K562 (cell line): ENCODE measurements at regions not wholly inside any gene's neighbourhood (a gene's known extent, or its start where the extent isn't known, plus 50 kb on each side); places are given as distances from the start of the nearest gene placed in this dataset.

Experiments used
- ATAC-seq: fragments of 200-7000 bp; cut with Tn5 transposase; 3 replicates; pipeline ENCODE4 v1.9.1; 2020; ENCODE audit warnings: moderate library complexity
- BruUV-seq: library from RNA; stranded (reverse); fragments of 400-500 nt; replicated peaks from 2 replicates; lab custom pipeline; 2021; lab: Mats Ljungman, UMichigan
- CTCF ChIA-PET: fragments of 300-600 bp; formaldehyde crosslinking; extraction: SDS; loops from one replicate; lab custom pipeline; 2021; ENCODE audit warnings: low intra/inter-chr PET ratio; lab: Yijun Ruan, JAX
- POLR2A ChIA-PET: fragments of 300-600, 350-650 bp; sonication (Branson Sonifier 250); formaldehyde crosslinking; extraction: SDS; loops from one replicate; lab custom pipeline; 2021; ENCODE audit warnings: antibody characterized with exemption, inconsistent platforms; lab: Yijun Ruan, JAX
- DNase-seq, 4 experiments: peaks; one replicate each; pipeline versions ENCODE4 v3.0.0 to v3.0.0-alpha.2; 2011 to 2018; ENCODE audit warnings: low spot score in 3 of 4, mixed read lengths in 3 of 4; ENCODE audit errors: extremely low read depth in 1 of 4
- FAIRE-seq: peaks from 2 replicates; lab custom pipeline; 2011; peaks lifted over from hg19 to GRCh38; lab: Jason Lieb, UNC
- H2AFZ ChIP-seq: 2 replicates; pipeline ENCODE4 v1.6.0; 2011; ENCODE audit warnings: low read depth, low read length, control low read depth, inconsistent platforms
- H3K27ac ChIP-seq: fragments of 200-600 bp; 3 replicates; pipeline ENCODE4 v1.8.0; 2011; ENCODE audit warnings: low read depth, mild to moderate bottlenecking, control low read depth, inconsistent platforms, low read length, moderate library complexity, mixed read lengths; ENCODE audit errors: extremely low read depth
- H3K27me3 ChIP-seq, 2 experiments: fragments of 300-600 bp in 1 of 2; 2 replicates in 1 of 2; 3 replicates in 1 of 2; pipeline versions ENCODE4 v1.6.0 to v1.8.0; 2011; ENCODE audit warnings: inconsistent platforms in 2 of 2, low read length in 2 of 2, mild to moderate bottlenecking in 1 of 2, mixed read lengths in 1 of 2, moderate library complexity in 1 of 2; ENCODE audit not compliant: control insufficient read depth in 2 of 2, insufficient read depth in 2 of 2
- H3K36me3 ChIP-seq: fragments of 300-600 bp; 3 replicates; pipeline ENCODE4 v1.8.0; 2011; ENCODE audit warnings: mild to moderate bottlenecking, low read length, inconsistent platforms; ENCODE audit not compliant: control insufficient read depth, insufficient read depth
- H3K4me1 ChIP-seq, 2 experiments: fragments of 200-600 bp in 1 of 2; replicated peaks in 1 of 2; 2 replicates in 1 of 2; 3 replicates in 1 of 2; pipeline versions ENCODE4 v1.5.1 to v1.8.0; 2011; ENCODE audit warnings: inconsistent platforms in 2 of 2, low read length in 2 of 2, mild to moderate bottlenecking in 1 of 2, mixed read lengths in 1 of 2, moderate library complexity in 1 of 2; ENCODE audit not compliant: control insufficient read depth in 2 of 2, insufficient read depth in 2 of 2
- H3K4me2 ChIP-seq: 2 replicates; pipeline ENCODE4 v1.6.1; 2011; ENCODE audit warnings: low read length, control low read depth, inconsistent platforms, mixed read lengths; ENCODE audit not compliant: insufficient read depth
- H3K4me3 ChIP-seq: fragments of 200-600 bp; sonication (generic), shearing (Covaris generic); 2 replicates; pipeline ENCODE4 v1.5.1; 2016; ENCODE audit warnings: control low read depth, inconsistent platforms
- H3K79me2 ChIP-seq: fragments of 200-600 bp; 3 replicates; pipeline ENCODE4 v1.8.0; 2011; ENCODE audit warnings: low read length, inconsistent platforms; ENCODE audit not compliant: control insufficient read depth, insufficient read depth
- H3K9ac ChIP-seq, 2 experiments: 2 replicates each; pipeline versions ENCODE4 v1.6.0 to v1.6.1; 2011; ENCODE audit warnings: low read depth in 2 of 2, low read length in 2 of 2, control low read depth in 1 of 2, inconsistent platforms in 1 of 2, mild to moderate bottlenecking in 1 of 2, mixed read lengths in 1 of 2; ENCODE audit not compliant: insufficient read depth in 1 of 2
- H3K9me1 ChIP-seq: one replicate; pipeline ENCODE4 v1.6.0; 2011; ENCODE audit warnings: inconsistent platforms, mild to moderate bottlenecking, low read length, moderate library complexity; ENCODE audit not compliant: control insufficient read depth, insufficient read depth
- H3K9me3 ChIP-seq: replicated peaks from 2 replicates; pipeline ENCODE4 v1.5.1; 2011; ENCODE audit warnings: low read depth, low read length, inconsistent platforms; ENCODE audit not compliant: control insufficient read depth, insufficient read depth
- H4K20me1 ChIP-seq: replicated peaks from 2 replicates; pipeline ENCODE4 v1.6.1; 2011; ENCODE audit warnings: low read length, inconsistent platforms, mixed read lengths; ENCODE audit not compliant: control insufficient read depth, insufficient read depth
- CBFA2T3 ChIP-seq: fragments of 450-650 bp; IDR thresholded peaks from 2 replicates; pipeline ENCODE4 v1.6.1; 2017
- NFE2 ChIP-seq: IDR thresholded peaks from 2 replicates; pipeline ENCODE4 v1.6.1; 2014; ENCODE audit warnings: antibody characterized with exemption, low read depth
- SP2 ChIP-seq: IDR thresholded peaks from 2 replicates; pipeline ENCODE4 v1.6.1; 2011; ENCODE audit warnings: mild to moderate bottlenecking, low read depth, low read length, moderate library complexity; ENCODE audit not compliant: poor library complexity, severe bottlenecking; ENCODE audit errors: extremely low read depth
- WGBS: fragments of 100-300 bp; shearing (Covaris generic); methylation state at CpG from one replicate; pipeline ENCODE4 v1.1.6; 2016; ENCODE audit warnings: low coverage, mixed read lengths; ENCODE audit not compliant: insufficient coverage; ENCODE audit errors: missing lambda C conversion rate; 5-methylcytosine and 5-hydroxymethylcytosine counted together
- in situ Hi-C: fragments of 300-500 bp; cut with MboI; formaldehyde crosslinking; loops from 4 replicates; pipeline ENCODE4 v1.15.0; 2018; ENCODE audit warnings: inconsistent platforms, mixed read lengths
- intact Hi-C: fragments of 100-400 bp; cut with micrococcal nuclease; formaldehyde crosslinking; loops from 2 replicates; pipeline ENCODE4 v1.14.2; 2022

GRCh38 chr14:54102530-54102929, 145.9 kb upstream of the BMP4 start:
- no peak for DNase-seq
- Histone ChIP-seq H3K9ac (no peak overlapping the region), H3K27ac (no peak overlapping the region), H2AFZ (no peak overlapping the region), H3K9me1 (no peaks in the 10 kb centered on the region), H3K36me3 (no peaks in the 10 kb centered on the region), H3K4me3 (no peak overlapping the region), H3K79me2 (no peaks in the 10 kb centered on the region), H3K9me3 (no peaks in the 10 kb centered on the region), H4K20me1 (no peaks in the 10 kb centered on the region), H3K27me3 (no peaks in the 10 kb centered on the region), H3K4me2 (no peak overlapping the region), H3K4me1 (no peaks in the 10 kb centered on the region)
- no peak for TF ChIP-seq NFE2
- TF ChIP-seq SP2, result no peak
- in situ Hi-C loops (no loop called here), intact Hi-C loops (no loop called here)
- FAIRE-seq, result no peak
- POLR2A ChIA-PET, result no interaction called here
- CTCF ChIA-PET, result no interaction called here
- ATAC-seq, result no peak
- BruUV-seq, result no TSS peak

- H3K27me3 ChIP-seq, result no peaks in the 10 kb centered on the region
- H2AFZ ChIP-seq, result no peak overlapping the region
- no peaks in the 10 kb centered on the region for H3K9me1 ChIP-seq
- no peak overlapping the region for H3K27ac ChIP-seq
- 0% methylated on average over 3 of the region's 3 CpGs for WGBS
- FAIRE-seq, result no peak
- H3K9me3 ChIP-seq, result no peaks in the 10 kb centered on the region
- no peaks in the 10 kb centered on the region for H3K79me2 ChIP-seq
- in situ Hi-C loops (no loop called here), intact Hi-C loops (no loop called here)
- POLR2A ChIA-PET, result no interaction called here
- no peak for DNase-seq
- no TSS peak for BruUV-seq
- TF ChIP-seq CBFA2T3, result no peak
- H4K20me1 ChIP-seq, result no peaks in the 10 kb centered on the region
- no peaks in the 10 kb centered on the region for H3K36me3 ChIP-seq
- no peak for ATAC-seq
- no peak overlapping the region for H3K4me2 ChIP-seq
- H3K4me3 ChIP-seq, result no peak overlapping the region
- H3K9ac ChIP-seq, result no peak overlapping the region
- no peaks in the 10 kb centered on the region for H3K4me1 ChIP-seq
- CTCF ChIA-PET, result no interaction called here
These were observed 148.0 kb upstream of the BMP4 start for GRCh38 chr14:54104601-54105145.
